SU-DHL-6 (cell line): ENCODE measurements at regions not wholly inside any gene's neighbourhood (a gene's known extent, or its start where the extent isn't known, plus 50 kb on each side); places are given as distances from the start of the nearest gene placed in this dataset.

Source experiments
- H2AFZ ChIP-seq: fragments of 200-600 bp; sonication (generic); 2 replicates; pipeline ENCODE4 v1.6.1; 2014; ENCODE audit warnings: low read depth, mild to moderate bottlenecking, moderate library complexity, mixed read lengths, antibody characterized with exemption, low read length; ENCODE audit not compliant: severe bottlenecking
- H3F3A ChIP-seq: fragments of 200-600 bp; shearing (Covaris generic); 2 replicates; pipeline ENCODE4 v1.6.0; 2016; ENCODE audit warnings: antibody characterized with exemption, mild to moderate bottlenecking; ENCODE audit not compliant: insufficient read depth
- H3K27ac ChIP-seq: fragments of 200-600 bp; sonication (generic); 2 replicates; pipeline ENCODE4 v1.5.1; 2016; ENCODE audit warnings: low read depth, mild to moderate bottlenecking, low read length, moderate library complexity, mixed read lengths
- H3K27me3 ChIP-seq: fragments of 200-600 bp; sonication (generic), shearing (Covaris generic); 2 replicates; pipeline ENCODE4 v1.6.0; 2014; ENCODE audit warnings: mild to moderate bottlenecking, low read length
- H3K36me3 ChIP-seq: fragments of 200-600 bp; sonication (generic); 2 replicates; pipeline ENCODE4 v1.6.1; 2014; ENCODE audit warnings: mild to moderate bottlenecking, low read length, mixed read lengths
- H3K4me2 ChIP-seq: fragments of 300-600, 200-600 bp; shearing (Covaris generic), sonication (generic); 2 replicates; pipeline ENCODE4 v1.6.0; 2014; ENCODE audit warnings: low read length, low read depth, mild to moderate bottlenecking; ENCODE audit not compliant: poor library complexity, severe bottlenecking
- H3K4me3 ChIP-seq: fragments of 200-600 bp; sonication (generic); 2 replicates; pipeline ENCODE4 v1.5.1; 2014; ENCODE audit warnings: antibody characterized with exemption, low read length, mild to moderate bottlenecking, mixed read lengths; ENCODE audit not compliant: insufficient read depth, poor library complexity, severe bottlenecking
- H3K79me2 ChIP-seq: fragments of 200-600 bp; sonication (generic); 2 replicates; pipeline ENCODE4 v1.6.1; 2014; ENCODE audit warnings: mild to moderate bottlenecking, low read length, moderate library complexity; ENCODE audit not compliant: insufficient read depth
- H3K9ac ChIP-seq: fragments of 200-600 bp; sonication (generic); 2 replicates; pipeline ENCODE4 v1.7.0; 2014; ENCODE audit warnings: mild to moderate bottlenecking, low read length
- H3K9me2 ChIP-seq: fragments of 200-600 bp; sonication (generic); replicated peaks from 2 replicates; pipeline ENCODE4 v1.6.1; 2014; ENCODE audit warnings: low read length; ENCODE audit not compliant: insufficient read depth
- H3K9me3 ChIP-seq: fragments of 200-600 bp; sonication (generic); 2 replicates; pipeline ENCODE4 v1.6.1; 2014; ENCODE audit warnings: low read length, mixed read lengths; ENCODE audit not compliant: insufficient read depth
- H4K20me1 ChIP-seq: fragments of 200-600 bp; sonication (generic); 2 replicates; pipeline ENCODE4 v1.6.1; 2014; ENCODE audit warnings: low read depth, mild to moderate bottlenecking, antibody characterized with exemption, low read length, moderate library complexity, mixed read lengths
- EZH2phosphoT487 ChIP-seq: fragments of 200-600 bp; sonication (generic), shearing (Covaris generic); conservative IDR thresholded peaks from 2 replicates; pipeline ENCODE4 v1.6.1; 2018; ENCODE audit warnings: mild to moderate bottlenecking, antibody characterized with exemption, low read length, moderate library complexity, mixed read lengths
- TF ChIP-seq, protein P1 (sequence below): fragments of 200-600 bp; sonication (generic); IDR thresholded peaks from one replicate; pipeline ENCODE4 v1.5.1; 2017; ENCODE audit warnings: antibody characterized with exemption, mild to moderate bottlenecking, low read length, moderate library complexity; ENCODE audit not compliant: insufficient read depth, poor library complexity, severe bottlenecking

GRCh38 chr1:47672622-47673021 is 234.8 kb downstream of the FOXD2 start:
- no peaks in the 10 kb centered on the region for H3K79me2 ChIP-seq
- H3K9me2 ChIP-seq, result no peaks in the 10 kb centered on the region
- H3F3A ChIP-seq, result no peaks in the 10 kb centered on the region
- no peak overlapping the region for H2AFZ ChIP-seq
- no peak overlapping the region for H3K27ac ChIP-seq
- no peaks in the 10 kb centered on the region for H3K27me3 ChIP-seq
- H3K36me3 ChIP-seq, result no peaks in the 10 kb centered on the region
- H4K20me1 ChIP-seq, result no peaks in the 10 kb centered on the region
- no peak overlapping the region for H3K4me3 ChIP-seq
- no peaks in the 10 kb centered on the region for H3K9me3 ChIP-seq
- H3K9ac ChIP-seq, result no peak overlapping the region
- no peak for TF ChIP-seq EZH2phosphoT487
- TF ChIP-seq, protein P1, sequence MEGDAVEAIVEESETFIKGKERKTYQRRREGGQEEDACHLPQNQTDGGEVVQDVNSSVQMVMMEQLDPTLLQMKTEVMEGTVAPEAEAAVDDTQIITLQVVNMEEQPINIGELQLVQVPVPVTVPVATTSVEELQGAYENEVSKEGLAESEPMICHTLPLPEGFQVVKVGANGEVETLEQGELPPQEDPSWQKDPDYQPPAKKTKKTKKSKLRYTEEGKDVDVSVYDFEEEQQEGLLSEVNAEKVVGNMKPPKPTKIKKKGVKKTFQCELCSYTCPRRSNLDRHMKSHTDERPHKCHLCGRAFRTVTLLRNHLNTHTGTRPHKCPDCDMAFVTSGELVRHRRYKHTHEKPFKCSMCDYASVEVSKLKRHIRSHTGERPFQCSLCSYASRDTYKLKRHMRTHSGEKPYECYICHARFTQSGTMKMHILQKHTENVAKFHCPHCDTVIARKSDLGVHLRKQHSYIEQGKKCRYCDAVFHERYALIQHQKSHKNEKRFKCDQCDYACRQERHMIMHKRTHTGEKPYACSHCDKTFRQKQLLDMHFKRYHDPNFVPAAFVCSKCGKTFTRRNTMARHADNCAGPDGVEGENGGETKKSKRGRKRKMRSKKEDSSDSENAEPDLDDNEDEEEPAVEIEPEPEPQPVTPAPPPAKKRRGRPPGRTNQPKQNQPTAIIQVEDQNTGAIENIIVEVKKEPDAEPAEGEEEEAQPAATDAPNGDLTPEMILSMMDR, result no peak
- H3K4me2 ChIP-seq, result no peak overlapping the region

DNA sequence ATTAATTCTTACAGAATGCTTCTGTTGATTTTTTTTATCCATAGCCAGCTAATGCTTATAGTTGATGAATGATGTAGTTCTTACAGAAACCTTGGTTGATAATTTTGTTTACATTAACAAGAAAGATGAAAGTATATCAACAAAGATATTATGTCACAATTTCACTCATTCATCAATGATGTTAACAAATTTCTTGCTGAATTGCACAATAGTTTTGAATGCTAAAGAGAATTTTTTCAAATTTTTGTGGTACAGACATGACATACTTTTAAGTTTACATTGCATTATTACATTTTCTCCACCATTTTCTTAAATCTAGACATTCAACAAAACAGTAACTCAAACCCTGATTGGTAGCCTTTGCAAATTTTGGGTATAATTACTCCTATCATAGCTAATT is 236.3 kb downstream of the FOXD2 start:
- no peak overlapping the region for H3K4me3 ChIP-seq
- H3F3A ChIP-seq, result no peaks in the 10 kb centered on the region
- no peaks in the 10 kb centered on the region for H3K9me2 ChIP-seq
- no peaks in the 10 kb centered on the region for H3K36me3 ChIP-seq
- H2AFZ ChIP-seq, result no peak overlapping the region
- H3K4me2 ChIP-seq, result no peak overlapping the region
- H3K79me2 ChIP-seq, result no peaks in the 10 kb centered on the region
- H3K27me3 ChIP-seq, result no peaks in the 10 kb centered on the region
- no peaks in the 10 kb centered on the region for H3K9me3 ChIP-seq
- no peak overlapping the region for H3K27ac ChIP-seq
- no peaks in the 10 kb centered on the region for H4K20me1 ChIP-seq
- TF ChIP-seq, protein P1, result no peak
- no peak for TF ChIP-seq EZH2phosphoT487
- no peak overlapping the region for H3K9ac ChIP-seq

DNA sequence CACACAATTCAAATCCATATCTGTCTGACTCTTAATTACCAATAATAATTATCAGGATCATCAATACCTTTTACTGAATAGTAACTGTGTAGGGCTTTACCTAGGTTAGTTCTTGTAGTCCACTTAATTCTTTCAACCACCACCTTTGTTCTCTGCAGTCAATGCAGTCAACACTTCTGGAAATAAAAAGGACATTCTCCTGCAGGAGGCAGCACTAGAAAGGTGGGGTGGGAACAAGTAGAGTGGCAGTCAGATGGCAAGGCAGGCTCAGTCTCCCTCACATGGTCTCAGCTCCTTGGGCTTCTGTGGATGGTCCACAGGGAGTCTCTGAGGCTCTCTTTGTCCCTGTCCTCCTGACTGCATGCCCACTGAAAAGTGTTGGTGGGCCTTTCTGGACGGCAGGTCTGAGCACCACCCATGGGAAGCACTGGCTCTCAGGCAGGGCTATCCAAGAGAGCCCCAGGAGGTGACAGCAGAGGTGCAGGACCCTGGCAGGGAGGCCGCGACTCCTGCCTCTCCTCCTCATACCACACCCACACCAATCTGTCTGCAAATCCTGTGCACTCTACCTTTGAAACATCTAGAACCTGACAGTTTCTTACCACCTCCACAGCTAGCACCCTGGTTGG is 237.3 kb downstream of the FOXD2 start:
- Histone ChIP-seq H3K36me3 (no peaks in the 10 kb centered on the region), H3K4me2 (no peak overlapping the region), H3K9me2 (no peaks in the 10 kb centered on the region), H3K9me3 (no peaks in the 10 kb centered on the region), H3K4me3 (no peak overlapping the region), H3K9ac (no peak overlapping the region), H4K20me1 (no peaks in the 10 kb centered on the region), H3K79me2 (no peaks in the 10 kb centered on the region), H2AFZ (no peak overlapping the region), H3K27ac (no peak overlapping the region), H3K27me3 (no peaks in the 10 kb centered on the region), H3F3A (no peaks in the 10 kb centered on the region)
- no peak for TF ChIP-seq EZH2phosphoT487
- TF ChIP-seq, protein P1, result no peak
